NCI-H1436 (cell line): ENCODE measurements at regions not wholly inside any gene's neighbourhood (a gene's known extent, or its start where the extent isn't known, plus 50 kb on each side); places are given as distances from the start of the nearest gene placed in this dataset.
"Not testable (repeated sequence)": the region's sequence is repeated elsewhere in the genome, so short reads cannot be mapped to it uniquely, and the experiment has no call there.

Experiments
- DNase-seq: peaks from one replicate; lab custom pipeline; 2025; lab: John Stamatoyannopoulos, UW

DNA sequence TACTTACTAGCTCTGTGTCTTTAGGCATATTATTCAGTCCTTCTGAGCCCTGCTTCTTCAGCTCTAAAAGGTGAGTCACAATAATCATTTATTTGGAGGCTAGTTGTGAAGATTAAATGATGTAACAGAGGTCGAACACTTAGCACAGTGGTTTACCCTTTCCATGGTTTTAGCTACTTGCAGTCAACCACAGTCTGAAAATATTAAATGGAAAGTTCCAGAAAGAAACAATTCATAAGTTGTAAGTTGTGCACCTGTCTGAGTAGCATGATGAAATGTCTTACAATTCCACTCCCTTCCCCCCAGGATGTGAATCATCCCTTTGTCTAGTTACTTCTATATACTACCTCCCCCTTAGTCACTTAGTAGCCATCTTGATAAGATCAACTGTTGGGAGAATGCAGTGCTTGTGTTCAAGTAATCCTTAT is 217.6 kb upstream of the THUMPD2 start:
- DNase-seq, result no peak

DNA sequence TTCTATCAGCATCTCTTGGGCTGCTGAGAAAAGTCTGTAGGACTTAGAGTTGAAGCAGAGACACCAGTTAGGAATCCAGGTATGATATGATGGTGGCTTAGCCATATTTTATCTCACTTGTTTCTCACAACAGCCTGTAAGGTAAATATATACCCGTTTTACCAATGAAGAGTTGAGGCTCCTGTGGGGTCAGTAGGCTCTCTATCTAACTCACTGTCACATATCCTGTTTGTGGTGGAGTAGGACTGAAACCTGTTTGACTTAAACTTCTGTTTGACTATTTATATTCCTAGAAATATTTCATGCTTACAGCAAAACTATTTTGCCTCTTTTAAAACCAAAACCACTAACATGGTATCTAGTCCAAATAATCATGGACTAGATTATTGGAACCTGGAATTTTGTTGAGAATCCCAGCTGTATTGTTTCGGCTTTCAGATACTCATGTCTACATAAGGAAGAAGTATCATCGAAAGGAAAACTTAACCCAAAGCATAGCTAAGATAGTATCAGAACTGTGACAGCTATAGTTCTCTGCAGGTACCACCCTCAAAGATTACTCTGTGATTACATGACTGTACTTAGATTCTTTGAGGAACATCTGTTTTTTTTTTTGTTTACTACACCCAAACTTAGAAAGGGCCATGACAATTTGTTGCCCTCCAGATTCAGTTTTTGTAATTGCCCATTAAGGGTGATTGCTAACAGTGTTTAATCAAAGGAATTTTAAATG is 216.1 kb upstream of the THUMPD2 start:
- no peak for DNase-seq

DNA sequence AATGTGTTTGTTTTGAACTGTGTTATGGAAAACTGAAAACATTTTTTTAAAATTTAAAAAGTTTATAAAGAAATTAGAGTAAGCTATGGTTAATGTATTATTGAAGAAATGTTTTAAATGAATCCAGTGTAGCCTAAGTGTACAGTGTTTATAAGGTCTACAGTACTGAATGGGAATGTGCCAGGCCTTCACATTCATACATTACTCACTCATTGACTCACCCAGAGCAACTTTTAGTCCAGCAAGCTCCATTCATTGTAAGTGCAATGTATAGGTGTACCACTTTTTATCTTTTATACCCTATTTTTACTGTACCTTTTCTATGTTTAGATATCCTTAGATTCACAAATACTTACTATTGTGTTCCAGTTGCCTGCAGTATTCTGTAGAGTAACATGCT is 215.1 kb upstream of the THUMPD2 start:
- DNase-seq, result no peak

DNA sequence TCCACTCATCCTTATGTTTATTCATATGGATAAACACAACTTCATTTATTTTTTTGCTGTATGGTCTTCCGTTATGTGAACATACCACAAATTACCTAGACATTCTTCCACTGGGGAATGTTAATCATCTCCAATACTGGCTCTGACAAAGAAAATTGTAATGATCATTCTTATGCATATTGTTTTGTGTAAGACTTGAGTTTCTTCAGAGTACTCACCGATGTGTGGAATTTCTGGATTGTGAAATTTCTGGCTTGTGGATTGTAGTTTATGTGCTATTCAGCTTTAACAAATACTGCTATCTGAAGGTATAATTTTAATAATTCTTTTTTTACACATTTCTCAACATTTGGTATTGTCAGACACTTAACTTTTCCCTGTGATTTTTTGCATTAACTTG is 212.2 kb upstream of the THUMPD2 start:
- DNase-seq, result no peak

DNA sequence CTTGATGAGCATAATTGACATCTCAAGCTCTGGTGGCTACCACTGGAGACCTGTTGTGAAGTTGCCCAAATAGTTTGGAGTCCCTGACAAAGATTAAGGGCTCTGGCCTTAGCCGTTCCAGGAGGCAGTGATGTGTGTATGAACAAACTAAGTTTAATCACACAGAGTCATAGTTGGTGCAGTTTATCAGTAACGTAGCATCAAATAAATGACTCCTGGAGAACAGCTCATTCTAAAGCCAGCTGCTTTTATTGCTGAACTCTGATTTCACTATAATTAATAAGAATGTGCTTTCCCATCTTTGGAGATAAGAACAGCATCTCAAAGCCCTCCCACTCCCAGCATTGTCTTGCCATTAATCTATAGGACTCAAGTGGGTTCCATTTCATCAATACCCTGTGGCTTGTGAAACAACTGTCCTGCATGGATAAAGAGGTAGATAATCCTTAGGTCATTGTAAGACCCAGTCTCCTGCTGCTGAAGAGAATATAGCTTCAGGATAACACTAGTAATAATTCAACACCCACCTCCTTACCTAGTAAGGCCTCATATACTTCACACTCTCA is 211.4 kb upstream of the THUMPD2 start:
- no peak for DNase-seq

DNA sequence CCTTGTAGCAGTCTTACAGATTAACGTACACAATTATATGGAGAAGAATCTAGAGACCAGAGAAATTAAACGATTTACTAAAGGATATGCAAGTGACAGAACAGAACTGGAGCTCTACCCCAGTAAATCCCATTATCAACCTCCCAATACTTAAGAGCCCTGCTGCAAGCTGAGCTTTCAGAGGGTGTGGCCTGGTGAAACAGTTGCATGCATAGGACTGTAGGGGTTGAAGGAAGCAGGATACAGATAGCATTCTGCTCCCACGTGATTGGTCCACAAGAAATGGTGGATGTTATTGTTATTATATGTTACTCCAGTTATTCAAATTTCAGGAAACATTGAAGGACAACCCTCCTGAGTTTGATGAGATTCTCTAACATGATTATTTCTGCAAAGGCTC is 210.8 kb upstream of the THUMPD2 start:
- DNase-seq, result no peak

DNA sequence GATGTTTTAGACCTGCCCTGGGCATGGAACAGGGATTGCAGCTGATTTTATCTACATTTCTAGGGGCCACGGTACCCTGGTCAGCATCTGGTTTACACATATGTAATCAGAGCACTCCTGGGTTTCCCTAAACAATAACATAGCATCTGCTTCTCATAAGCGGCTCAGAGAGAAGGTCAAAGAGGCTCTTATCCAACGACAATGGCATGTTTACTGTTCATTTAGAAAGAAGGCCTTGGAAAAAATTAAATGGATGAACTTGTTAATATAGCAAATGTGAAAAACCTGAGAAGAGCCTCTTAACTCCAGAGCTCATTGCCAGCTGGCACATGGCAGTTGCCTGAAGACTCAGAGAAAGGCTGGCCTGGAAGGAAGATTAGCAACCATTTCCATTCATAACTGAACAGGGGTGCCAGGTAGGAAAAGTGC is 202.8 kb upstream of the THUMPD2 start:
- DNase-seq, result no peak

DNA sequence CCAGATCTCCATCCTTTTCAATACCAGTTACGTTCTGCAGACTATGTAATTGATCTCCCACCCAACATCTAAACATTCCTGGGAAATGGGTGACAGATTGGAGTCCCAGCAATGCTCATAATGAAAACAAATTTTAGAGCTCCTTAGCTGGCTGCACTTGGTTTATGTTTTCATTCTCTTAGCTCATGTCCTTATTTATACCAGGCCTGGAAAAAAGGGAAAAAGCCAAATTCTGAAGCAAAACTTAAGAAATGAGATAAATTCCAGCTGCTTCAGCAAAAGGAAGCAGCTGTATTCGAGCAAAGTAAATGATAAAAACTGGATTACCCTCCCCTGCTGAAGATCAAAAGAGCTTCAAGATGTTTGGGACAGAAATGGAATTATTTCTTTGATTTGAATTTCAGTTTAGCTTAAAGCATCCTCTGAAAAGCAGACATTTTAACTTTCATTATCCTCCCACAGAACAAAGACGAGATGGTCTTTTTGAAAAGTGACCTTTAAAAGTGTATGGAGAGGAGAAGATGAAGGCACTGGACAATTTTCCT is 196.5 kb upstream of the THUMPD2 start:
- DNase-seq, result no peak

DNA sequence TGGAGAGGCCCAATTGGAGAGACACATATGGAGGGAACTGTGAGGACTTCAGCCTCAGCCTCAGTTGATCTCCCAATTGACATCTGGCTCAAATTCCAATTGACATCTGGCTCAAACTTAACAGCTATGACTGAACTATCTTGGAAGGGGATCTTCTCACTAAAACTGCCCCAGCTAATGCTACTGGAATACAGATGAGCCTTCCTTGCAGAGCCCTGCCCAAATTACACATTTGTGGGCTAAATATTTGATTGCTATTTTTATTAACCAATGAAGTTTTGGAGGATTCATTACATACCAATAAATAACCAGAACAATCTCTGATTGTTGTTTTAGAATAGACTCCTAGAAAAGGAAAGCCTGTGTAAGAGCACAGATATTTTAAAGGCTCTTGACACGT is 189.0 kb upstream of the THUMPD2 start:
- DNase-seq, result no peak

DNA sequence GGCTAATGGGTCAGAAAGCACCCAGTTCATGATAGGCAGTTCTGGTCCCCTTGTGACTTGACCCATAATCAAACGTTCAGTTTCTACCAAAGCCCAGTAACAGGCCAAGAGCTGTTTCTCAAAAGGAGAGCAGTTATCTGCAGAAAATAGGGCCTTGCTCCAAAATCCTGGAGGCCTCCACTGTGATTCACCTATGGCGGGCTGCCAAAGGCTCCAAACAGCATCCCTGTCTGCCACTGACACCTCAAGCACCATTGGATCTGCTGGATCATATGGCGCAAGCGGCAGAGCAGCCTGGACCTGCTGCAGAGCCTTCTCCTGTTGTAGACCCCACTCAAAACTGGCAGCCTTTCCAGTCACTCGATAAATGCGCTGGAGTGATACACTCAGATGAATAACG is 181.6 kb upstream of the THUMPD2 start:
- not testable (repeated sequence) for DNase-seq

DNA sequence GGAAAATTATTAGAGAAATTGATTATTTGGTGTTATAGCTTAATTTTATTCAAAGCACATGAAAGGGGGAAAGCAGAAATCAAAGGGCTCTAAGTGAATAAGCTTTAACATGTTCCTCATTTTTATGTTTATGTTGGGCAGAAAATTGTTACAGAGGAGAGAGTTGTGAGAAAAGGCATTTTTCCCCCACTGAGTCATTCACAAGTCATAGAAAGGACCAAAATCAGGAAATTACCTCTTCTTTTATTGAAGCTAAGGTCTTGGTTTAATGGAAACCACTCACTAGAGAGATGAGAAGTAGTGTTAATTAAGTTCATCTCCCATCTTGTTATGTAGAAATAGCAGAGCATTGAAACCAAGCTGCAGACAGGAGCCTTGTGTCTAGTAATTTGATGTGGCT is 175.3 kb upstream of the THUMPD2 start:
- no peak for DNase-seq

DNA sequence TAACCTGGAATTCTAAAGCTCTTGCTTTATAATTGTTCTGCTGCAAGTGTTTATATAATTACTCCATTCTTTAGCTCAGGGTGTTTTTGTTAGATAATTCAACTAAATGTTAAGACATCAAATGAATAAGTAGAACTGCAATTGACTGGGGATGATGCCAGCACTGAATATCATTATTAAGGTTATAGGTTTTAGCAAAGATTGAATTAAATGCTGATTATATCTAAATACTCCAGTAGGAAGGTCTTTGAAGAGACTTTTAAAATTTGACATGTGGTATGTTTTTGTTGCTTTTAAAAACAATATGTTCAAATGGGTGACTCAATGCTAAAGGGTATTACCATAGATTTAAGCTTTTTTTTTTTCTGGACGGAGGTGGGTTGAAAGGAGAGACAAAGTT is 170.1 kb upstream of the THUMPD2 start:
- DNase-seq, result no peak

DNA sequence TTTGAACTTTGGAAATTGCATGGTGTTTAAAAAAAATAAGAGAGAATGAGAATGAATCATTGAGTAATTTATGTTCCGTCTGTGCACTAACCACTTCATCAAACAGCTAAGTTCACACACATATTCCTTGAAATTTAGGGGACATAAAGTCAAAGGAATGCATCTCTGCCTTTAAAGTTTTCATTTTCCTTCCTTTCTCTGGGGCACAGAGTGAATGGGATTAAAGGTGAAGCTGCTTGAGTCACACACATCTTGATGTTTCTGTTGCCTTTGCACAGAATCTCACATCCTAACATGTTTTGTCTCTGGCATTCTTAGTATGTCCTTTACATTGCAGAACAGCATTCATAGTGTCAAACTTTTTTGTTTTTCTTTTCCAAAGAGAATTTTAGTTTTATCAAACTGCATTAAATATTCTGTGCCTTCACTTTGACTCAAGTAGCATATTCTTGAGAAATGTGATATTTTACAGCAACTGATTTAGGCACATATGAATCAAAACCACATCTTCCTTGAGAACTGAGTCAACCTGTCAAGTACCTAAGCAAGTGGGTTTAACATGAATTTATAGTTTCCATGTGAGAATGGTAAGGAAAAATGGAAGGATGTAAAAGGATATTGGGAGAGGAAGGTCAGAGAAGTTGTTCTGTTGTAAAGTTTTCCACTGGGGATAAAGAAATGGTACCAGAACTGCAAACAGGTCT is 169.1 kb upstream of the THUMPD2 start:
- no peak for DNase-seq

DNA sequence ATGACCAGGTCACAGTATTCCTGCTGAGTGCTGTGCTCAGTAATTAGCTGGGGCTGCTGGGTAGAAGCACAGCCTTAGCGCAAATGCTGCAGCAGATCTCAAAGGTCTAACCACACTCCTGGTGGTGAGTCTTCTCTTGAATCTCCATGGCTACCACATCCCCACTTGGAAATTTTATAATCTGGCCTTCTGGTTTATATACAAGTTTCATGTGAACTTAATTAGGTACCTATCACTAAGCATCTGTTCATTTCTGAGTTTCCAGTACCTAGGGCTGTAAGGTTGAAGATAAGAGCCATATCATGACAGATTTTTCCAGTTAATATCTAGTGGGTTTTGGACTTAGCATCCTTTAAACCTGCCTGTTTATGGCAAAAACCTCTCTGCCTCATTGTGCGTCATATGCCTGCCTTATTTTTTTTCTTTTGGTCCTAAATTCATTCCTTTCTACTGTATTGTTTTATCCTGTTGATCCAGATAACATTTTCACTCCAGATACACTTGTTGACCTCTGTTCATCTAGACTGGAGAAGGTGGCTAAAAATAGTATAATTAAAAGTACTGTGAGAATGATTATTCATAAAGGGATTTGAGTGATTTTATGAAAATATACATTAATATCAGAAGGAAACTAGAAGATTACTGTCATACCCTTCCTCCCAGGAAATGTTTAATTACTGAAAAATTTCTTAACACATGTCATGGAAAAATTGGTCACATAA is 168.4 kb upstream of the THUMPD2 start:
- no peak for DNase-seq

DNA sequence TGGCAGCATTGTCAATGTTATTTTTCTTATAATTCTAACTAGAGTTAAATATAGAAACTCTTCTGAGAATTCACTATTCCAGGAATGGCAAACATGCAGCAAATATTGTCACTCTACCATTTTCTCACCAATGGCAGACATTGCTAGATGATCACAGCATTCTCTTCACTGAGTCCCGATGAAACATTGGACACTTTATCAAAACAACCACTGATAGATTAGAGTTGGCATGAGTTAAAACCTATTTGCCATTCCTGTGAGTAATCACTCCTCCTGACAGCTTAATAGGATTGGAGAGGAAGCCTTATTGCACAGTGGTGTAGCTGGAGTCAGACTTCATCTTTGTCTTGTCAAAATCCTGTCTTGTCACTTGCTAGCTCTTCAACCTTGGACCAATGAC is 163.9 kb upstream of the THUMPD2 start:
- no peak for DNase-seq

DNA sequence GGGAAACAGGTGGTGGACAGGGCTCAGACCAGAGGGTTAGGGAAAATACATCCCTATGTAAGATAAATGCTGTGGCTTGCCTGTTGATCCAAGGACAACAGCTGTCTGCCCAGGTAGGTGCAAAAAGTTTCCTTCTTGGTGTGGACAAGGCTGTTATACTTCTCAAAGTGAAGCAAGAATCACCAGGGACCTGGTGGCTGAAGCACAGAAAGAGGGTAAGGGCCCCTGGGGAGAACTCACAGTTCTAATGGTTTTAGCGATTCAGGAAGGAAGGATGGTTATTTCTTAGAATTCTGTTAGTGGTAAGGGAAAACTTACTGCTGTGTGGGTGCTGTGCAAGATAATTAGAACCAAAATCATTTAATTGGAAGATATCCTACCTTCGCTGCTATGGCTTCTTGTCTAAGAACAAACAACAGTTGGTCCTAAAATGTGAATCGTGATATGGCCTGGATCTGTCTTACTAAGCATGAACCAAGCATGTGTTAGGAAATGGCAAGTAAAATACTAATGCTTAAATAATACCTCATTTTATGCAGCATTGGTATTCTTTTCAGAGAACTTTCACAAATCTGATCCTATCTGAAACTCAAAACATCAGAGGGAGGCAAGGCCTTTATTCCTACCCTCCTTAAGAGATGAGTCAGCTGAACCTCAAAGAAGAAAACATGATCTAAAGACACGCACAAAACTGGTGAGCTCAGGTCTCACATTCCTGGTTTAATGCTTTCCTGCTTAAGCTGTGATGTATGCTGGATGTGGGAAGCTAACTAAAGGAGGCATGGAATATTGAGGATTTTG is 159.2 kb upstream of the THUMPD2 start:
- DNase-seq, result no peak

DNA sequence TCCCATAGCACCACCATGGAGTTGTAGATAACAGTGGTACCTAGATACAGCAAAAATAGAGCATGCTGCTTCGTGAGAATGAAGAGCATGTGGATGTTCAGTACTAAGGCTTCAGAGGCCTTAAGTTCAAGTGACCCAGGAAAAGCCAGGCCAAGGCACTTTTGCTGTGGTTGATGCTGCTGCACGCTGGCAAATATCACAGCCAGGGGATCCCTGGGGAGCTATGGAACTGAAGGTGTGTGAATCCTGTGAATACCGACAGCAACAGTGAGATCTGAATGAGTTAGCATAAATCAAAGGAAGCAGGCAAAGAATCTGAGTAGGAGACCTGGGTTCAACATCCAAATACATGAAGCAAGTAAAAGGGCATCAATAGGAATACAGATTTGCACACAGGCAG is 158.6 kb upstream of the THUMPD2 start:
- DNase-seq, result no peak

DNA sequence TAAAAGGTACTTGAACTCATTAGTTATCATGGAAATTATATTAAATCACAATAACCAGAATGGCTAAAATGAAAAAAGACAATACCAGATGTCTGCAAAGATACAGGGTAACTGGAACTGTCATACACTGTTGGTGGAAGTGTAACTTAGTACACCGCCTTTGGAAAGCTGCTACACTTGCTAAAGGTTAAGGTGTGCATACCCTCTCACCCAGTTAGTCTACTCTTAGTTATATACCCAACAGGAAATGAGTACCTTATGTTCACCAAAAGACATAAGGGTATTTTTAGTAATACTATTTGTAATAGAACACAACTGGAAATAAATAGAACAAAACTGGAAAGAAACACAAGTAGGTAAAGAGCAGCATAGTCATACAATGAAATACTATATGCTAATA is 155.8 kb upstream of the THUMPD2 start:
- no peak for DNase-seq

DNA sequence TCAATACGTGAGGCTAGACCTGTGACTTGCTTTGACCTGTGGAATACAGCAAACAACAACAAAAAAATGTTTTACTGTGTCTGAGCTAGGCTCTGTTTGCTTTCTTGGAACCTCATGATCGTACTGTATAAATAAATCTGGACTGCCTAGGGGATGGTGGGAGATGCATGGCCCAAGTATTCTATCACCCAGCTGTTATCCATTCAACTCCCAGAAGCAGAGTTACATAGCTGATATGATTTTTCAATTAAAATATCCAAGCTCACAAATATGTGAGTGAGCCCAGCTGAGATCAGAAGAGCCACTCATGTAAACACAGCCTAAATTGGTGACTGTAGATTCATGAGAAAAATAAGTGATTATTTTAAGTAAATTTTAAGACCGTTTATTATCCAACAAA is 154.1 kb upstream of the THUMPD2 start:
- no peak for DNase-seq

DNA sequence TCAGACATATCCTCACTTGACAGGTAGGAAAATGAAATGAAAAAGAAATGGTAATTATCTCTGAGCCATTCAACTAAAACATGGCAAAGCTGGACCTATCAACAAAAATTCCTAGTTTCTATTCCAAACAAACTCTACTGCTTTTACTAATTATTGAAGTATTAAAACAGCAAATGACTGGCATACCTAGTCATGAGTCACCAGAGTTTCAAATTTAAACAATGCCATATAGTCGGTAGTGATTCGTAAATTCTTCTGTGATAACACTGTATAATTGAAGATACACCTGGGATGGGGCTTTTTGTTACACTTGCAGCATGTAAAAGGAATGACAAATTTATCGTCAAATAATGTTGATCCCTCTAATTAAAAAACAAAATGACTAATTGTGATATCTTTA is 153.1 kb upstream of the THUMPD2 start:
- DNase-seq, result no peak

DNA sequence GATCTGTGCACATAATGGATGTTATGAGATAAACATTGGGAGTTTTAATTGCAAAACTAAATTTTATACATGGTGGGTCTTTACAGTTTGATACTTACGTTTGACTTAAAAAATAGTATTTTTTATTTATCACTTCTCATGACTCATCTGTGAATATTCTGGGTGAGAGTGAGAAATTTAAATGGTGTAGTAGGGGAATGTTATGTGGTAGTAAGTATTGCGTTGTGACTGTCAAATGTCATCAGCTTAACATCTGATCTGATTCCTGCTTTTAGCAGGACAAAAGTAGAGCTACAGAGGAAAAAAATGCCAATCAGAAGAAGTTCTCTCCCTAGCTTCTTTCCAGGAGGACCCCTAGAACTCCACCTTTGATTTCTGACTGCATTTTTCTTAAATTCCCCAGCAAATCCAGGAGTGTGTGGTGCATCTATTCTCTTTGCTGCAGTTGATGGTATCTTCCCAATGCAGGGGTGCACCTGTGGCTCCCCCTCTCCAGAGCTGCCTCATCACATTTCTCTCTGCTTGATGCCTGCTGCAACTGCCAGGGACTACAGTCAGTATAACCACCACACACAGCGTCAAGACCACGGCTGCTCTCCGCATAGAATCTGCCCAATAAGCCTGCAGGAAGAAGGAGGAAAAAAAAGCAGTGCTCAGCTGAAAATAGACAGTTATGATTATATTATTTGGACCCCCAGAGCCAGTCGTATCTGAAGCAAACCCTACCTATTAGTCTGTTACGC is 151.3 kb upstream of the THUMPD2 start:
- no peak for DNase-seq
